Forelimb muscle (tissue), 1 donor: ENCODE measurements at regions not wholly inside any gene's neighbourhood (a gene's known extent, or its start where the extent isn't known, plus 50 kb on each side); places are given as distances from the start of the nearest gene placed in this dataset.

Source experiments
- DNase-seq: peaks from one replicate; pipeline ENCODE4 v3.0.0-alpha.2; 2013; ENCODE audit warnings: low read depth

DNA sequence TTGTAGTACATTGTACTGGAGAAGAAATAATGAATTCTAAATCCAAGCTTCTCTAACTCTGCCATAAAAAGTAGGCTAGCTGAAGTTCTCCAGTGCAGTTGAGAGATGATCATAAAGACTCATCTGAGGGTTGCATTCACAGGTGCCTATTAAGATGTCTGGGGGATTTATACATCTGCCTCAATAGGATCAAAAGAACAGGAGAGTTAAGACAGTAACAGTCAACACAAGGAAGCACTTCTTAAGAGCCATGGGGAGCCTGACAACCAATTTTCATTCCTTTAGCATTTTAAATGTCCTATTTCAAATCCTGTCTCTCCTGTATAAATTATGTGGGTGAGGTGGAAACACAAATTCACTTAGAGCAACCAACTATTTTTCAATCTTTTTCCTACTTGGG is 432.4 kb upstream of the NWD2 start:
- no peak for DNase-seq

- DNase-seq = no peak
Measured at GRCh38 chr4:36815536-36815935, 429.0 kb upstream of the NWD2 start.

DNA sequence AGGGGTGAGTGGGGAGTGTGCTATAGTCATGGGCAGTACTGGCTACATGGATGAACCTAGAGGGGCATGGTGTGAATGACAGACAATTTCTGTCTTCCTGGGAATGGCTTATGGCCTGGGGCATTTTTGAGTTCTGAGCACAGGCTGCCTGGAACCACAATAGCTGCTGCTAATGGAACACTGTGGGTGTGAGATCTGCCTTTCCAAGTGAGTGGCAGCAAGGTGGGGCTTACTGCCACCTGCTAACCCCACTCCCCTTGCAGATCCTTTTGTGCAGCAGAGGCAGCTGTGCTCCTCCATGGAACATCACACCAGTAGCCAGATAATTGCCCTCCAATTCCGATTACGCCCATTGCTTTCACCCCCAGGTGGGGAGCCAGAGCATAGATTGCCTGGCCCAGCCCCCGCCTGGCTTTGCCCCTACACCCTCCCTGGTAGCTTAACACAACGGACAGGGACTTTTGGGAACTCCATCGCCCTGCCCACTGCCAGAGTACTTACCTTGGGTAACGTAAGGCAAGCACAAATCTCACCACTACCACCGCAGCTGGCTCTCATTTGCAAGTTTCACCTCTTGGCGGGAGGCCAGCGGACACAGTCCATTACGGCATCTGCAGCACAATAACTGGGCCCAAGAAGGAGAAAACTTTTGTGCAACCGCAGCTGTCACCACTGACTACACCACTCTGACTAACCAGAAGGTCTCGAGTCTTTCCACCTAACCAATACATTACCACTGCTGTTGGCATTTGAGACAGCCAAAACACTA is 421.2 kb upstream of the NWD2 start:
- DNase-seq = no peak

GRCh38 chr4:36824682-36825081 is 419.9 kb upstream of the NWD2 start:
- DNase-seq = no peak

GRCh38 chr4:36835246-36835645 is 409.3 kb upstream of the NWD2 start:
- no peak for DNase-seq

GRCh38 chr4:36841583-36842326 is 402.8 kb upstream of the NWD2 start:
- no peak for DNase-seq

GRCh38 chr4:36844448-36844847 is 400.1 kb upstream of the NWD2 start:
- no peak for DNase-seq

DNA sequence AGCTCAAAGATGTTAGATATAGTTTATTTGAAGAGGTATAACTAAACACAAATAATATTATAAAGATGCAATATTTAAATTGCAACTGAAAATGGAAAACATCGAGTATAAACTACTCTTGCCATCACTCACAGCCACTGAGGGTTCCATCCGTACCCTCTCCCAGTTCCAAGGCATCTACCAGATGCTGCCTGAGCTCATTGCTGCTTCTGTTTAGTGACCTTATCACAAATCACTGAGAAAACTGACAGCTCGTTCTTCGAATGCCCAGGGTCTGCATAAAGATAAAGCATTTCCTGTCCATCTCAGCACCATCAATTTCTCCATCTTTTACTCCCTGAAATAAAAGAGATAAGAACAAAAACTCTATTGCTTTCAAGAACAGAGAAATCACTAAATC is 391.7 kb upstream of the NWD2 start:
- no peak for DNase-seq

GRCh38 chr4:36854554-36854953 is 390.0 kb upstream of the NWD2 start:
- DNase-seq = no peak

GRCh38 chr4:36863601-36864000 is 380.9 kb upstream of the NWD2 start:
- DNase-seq = no peak

DNA sequence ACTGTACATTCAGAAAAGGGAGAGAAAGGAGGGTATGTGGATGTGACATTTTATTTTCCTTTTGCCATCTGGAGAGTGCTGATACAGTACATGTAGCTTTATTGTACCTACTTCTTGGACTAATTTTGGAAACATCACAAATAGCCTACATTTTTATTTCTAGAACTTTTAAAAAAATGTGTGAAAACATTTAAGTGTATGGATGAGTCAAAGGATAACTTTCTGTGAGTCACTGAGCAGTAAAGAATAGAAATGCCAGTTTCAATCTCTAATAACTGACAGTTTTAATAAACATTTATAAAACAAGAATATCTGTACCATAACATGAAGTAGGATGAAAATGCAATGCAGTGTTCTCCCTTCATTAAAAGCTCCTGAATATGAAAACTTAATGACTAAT is 374.4 kb upstream of the NWD2 start:
- no peak for DNase-seq

DNA sequence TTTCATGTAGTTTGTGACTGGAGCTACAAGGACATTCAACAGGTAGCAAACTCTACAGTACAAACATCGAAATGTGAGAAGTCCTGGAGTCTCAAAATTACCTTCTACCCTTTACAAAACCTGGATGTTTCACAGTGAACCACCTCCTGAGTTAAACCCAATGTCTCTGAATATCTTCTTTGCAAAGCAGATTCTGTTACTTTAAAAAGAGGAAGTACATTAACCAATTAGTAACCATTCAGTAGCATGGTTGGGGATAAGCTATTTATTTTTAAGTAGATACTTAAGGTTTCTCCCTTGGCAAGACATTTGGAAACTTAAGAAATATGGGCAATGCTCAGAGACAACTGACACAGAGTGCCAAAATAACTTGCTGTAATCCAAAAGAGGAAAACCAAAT is 371.9 kb upstream of the NWD2 start:
- DNase-seq = no peak

DNA sequence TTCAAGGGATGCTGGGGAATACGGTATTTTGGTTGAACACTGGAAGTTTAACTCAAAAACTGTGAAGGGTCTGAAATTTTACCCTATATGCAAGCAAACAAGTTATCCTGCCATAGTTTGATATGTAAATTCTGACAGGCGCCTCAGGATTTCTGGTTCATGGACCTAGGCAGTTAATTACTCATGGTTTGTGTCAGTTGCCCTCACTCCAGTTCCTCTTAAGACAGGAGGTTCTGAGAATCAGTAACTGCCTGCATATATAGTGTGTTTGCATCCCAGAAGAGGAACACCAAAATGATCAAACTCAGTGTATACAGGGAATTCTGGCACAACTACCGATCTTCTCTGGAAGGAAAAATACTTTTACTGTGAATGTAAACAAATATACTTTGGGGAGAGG is 360.4 kb upstream of the NWD2 start:
- no peak for DNase-seq

DNA sequence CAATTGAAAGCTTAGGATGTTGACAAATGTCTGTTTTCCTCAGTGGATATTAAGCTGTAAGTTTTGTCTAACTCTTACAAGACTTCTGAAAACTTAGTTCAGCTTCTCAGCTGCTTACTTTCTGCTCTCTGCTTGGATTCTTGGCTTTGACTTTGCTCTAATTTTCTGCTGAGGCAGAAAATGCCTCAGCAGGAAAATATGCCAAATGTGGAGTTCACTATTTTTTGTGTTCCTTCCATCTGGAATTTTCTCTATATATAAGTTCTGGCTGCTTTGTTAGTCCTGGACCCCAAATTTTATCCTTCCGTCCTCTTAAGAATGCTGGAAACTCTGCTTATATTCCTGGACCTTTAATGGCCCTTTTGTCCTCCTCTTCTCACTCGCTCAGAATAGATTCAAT is 352.6 kb upstream of the NWD2 start:
- DNase-seq = peak; percentile 36

GRCh38 chr4:36900446-36900987 is 344.0 kb upstream of the NWD2 start:
- no peak for DNase-seq

- DNase-seq = no peak
Measured at GRCh38 chr4:36904823-36905222, 339.7 kb upstream of the NWD2 start.

GRCh38 chr4:36914106-36914505 is 330.4 kb upstream of the NWD2 start:
- DNase-seq = no peak

- no peak for DNase-seq
Measured at GRCh38 chr4:36915717-36916116, 328.8 kb upstream of the NWD2 start.

DNA sequence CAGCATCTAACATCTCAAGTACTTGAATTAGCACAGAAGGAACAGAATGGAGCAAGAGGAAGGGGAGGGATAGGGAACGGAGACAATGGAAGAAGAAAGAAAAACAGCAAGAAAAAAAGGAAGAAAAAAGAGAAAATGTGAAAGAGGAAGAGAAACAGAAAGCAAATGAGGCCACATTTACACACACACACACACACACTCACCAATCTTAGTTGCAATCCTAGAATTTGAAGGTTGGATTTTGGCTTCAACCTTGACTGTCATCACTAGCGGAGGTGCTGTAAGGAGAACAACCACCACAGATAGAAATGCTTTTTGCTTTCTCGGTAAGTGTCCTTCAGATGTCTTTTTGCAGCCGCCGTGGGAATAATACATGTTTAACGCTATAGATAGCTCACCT is 327.1 kb upstream of the NWD2 start:
- no peak for DNase-seq

DNA sequence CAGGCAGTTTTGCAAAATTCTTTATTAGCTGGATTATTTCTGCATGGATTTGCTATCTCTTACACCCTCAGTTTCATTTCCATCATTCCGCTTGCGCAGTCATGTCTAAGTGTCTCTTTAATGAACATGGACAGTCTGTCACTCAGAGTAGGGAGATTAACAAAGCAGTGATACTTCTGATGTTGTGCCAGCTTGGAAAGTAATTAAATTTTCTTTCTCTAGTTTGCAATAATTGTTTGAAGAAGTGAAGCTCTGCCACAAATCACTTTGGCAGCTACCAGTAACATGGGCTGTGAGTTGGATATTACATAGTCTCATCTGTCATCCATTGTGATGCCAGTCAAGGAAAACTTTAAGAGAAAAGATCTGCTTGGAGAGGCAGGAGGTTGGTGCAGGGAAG is 324.8 kb upstream of the NWD2 start:
- no peak for DNase-seq

GRCh38 chr4:36921476-36922216 is 322.9 kb upstream of the NWD2 start:
- DNase-seq = no peak

GRCh38 chr4:36930562-36931111 is 313.9 kb upstream of the NWD2 start:
- no peak for DNase-seq
